NB4 (cell line): ENCODE measurements at regions not wholly inside any gene's neighbourhood (a gene's known extent, or its start where the extent isn't known, plus 50 kb on each side); places are given as distances from the start of the nearest gene placed in this dataset.

ENCODE experiments used
- CTCF ChIP-seq: IDR thresholded peaks from one replicate; pipeline ENCODE4 v1.5.1; 2012; ENCODE audit warnings: low read depth, low read length
- MAX ChIP-seq: IDR thresholded peaks from 2 replicates; pipeline ENCODE4 v1.6.1; 2011; ENCODE audit warnings: low read depth, low read length

- no peak for TF ChIP-seq CTCF
- no peak for TF ChIP-seq MAX
Observed at GRCh38 chr16:8403978-8404749, 186.1 kb downstream of the TMEM114 start.
